Skin epidermis (tissue), 12 donors: ENCODE measurements at regions not wholly inside any gene's neighbourhood (a gene's known extent, or its start where the extent isn't known, plus 50 kb on each side); places are given as distances from the start of the nearest gene placed in this dataset.
"Not testable (repeated sequence)": the region's sequence is repeated elsewhere in the genome, so short reads cannot be mapped to it uniquely, and the experiment has no call there.

ENCODE experiments used
- H3K27ac ChIP-seq, 21 experiments: fragments of 200-600 bp; sonication (generic) in 11 of 21; one replicate each; pipeline ENCODE4 v1.5.0; 2020; ENCODE audit warnings: mild to moderate bottlenecking in 3 of 21, inconsistent platforms in 2 of 21, moderate library complexity in 2 of 21
- H3K4me3 ChIP-seq, 7 experiments: fragments of 200-600 bp; sonication (generic) in 2 of 7; one replicate each; pipeline ENCODE4 v1.5.0; 2020; ENCODE audit warnings: inconsistent platforms in 2 of 7, mild to moderate bottlenecking in 2 of 7, moderate library complexity in 1 of 7

- H3K27ac ChIP-seq = no peak overlapping the region
- no peak overlapping the region for H3K4me3 ChIP-seq
Measured at GRCh38 chrX:67288156-67288555, 255.7 kb upstream of the AR start.

DNA sequence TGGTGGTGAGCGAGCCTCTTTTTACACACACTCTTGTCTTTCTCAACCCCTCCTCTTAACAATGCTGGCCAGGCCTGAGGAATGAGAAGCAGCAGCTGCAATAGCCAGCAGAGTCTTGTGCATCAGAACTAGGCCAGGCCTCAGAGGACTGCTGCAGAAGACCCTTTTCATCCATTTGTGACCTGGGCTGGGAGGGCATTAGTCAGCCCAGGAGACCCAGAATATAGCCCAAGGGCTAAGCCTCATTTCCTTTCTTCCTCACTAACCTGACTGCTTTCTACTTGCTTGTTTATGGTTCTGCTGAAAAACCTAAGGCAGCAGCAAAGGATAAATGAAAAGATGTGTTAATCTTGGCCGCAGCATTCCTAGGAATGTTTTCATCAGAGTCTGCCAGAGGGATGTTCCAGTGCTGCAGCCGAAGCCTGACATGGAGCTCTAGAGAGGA lies 254.7 kb upstream of the AR start:
- Histone ChIP-seq H3K4me3 (no peak overlapping the region), H3K27ac (peak overlapping the region in 1 of 21 experiments; percentile 16)

GRCh38 chrX:67290489-67291220 lies 253.2 kb upstream of the AR start:
- H3K27ac ChIP-seq = no peak overlapping the region
- H3K4me3 ChIP-seq = no peak overlapping the region

DNA sequence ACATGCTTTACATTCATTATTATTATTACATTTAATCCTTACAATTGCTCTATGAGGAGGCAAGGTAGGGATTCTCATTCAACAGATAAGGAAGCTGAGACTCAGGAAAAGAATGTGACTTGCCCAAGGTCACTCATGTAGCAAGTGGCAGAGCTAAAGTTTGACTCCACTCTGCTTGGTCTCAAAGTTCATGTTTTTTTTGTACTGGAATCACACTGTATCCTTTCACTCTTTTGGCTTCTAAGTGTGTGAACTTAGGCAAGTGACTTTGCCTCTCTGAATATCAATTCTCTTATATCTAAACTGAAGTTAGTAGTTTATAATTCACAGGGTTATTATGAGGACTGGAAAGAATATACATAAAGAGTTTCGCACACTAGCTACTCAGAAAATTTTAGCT lies 247.9 kb upstream of the AR start:
- H3K27ac ChIP-seq = no peak overlapping the region
- no peak overlapping the region for H3K4me3 ChIP-seq

DNA sequence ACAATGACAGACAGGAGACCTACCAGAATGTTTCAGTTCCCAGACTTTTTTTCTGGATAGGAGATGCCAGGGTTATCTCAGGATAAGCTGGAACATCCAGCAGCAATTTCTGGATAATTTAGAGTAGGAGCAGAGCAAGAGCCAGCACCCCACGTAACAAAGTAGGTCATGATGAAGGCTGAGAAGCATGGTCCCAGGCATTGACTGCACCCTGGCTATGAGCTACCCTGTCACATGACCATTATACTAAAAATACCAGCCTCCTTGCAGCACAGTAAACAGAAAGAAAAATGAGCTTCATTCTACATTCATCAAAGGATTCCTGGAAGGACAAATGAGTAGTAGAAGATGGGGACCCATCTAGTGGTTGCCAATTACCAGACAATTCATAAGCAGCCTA lies 247.4 kb upstream of the AR start:
- no peak overlapping the region for H3K4me3 ChIP-seq
- no peak overlapping the region for H3K27ac ChIP-seq

DNA sequence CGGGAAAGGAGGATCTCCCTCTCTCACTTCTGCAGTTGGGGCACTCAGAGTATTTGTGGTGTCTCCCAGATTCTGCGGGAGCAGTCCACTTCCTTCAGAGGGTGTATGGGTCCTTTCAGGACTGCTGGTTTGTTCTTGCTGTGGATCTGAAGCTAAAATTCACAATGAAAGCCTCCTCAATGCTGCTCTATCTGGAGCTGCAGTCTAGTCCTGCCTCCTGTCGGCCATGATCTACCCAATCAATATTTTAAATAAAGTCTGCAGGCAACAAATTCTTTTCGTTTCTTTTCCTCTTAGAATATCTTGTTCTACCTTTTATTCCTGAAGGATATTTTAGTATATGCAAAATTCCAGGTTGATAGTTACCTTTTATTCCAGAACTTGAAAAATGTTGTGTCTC lies 226.1 kb upstream of the AR start:
- no peak overlapping the region for H3K27ac ChIP-seq
- H3K4me3 ChIP-seq = no peak overlapping the region

DNA sequence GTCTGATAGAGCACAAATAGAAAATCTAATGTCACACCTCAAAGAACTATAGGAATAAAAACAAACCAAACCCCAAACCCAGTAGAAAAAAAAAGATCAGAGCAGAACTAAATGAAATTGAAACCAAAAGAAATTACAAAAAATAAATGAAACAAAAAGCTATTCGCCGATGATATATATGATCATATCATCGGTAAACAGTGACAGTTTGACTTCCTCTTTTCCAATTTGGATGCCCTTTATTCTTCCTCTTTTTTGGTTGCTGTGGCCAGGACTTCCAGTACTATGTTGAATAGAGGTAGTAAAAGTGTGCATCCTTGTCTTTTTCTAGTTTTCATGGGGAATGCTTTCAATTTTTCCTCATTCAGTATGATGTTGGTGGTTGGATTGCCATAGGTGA lies 215.3 kb upstream of the AR start:
- no peak overlapping the region for H3K27ac ChIP-seq
- H3K4me3 ChIP-seq = no peak overlapping the region

- Histone ChIP-seq H3K4me3 (no peak overlapping the region), H3K27ac (no peak overlapping the region)
Measured at GRCh38 chrX:67334323-67334722, 209.5 kb upstream of the AR start.

DNA sequence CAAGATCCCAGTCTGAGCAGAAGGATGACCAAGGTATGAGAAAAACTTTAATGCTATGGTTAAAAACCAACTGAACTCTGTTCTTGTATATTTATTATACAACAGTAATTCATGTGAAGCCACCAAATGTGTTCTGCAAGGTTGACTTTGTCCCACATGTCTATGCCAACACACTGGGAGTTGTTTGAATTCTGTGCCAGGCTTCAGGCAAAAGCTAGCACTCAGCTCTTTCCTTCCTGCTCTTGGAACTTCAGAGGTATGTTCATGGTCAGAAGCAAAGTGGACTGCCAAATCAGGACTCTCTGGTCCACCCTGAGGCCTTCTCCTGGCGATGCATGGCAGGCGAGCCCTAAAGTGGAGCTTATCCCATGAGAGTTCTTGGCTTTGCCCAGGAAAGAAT lies 205.6 kb upstream of the AR start:
- Histone ChIP-seq H3K27ac (no peak overlapping the region), H3K4me3 (no peak overlapping the region)

- no peak overlapping the region for H3K27ac ChIP-seq
- H3K4me3 ChIP-seq = no peak overlapping the region
Measured at GRCh38 chrX:67342138-67342537, 201.7 kb upstream of the AR start.

GRCh38 chrX:67346225-67346624 lies 197.6 kb upstream of the AR start:
- no peak overlapping the region for H3K27ac ChIP-seq
- no peak overlapping the region for H3K4me3 ChIP-seq

GRCh38 chrX:67346667-67347066 lies 197.2 kb upstream of the AR start:
- Histone ChIP-seq H3K27ac (no peak overlapping the region), H3K4me3 (no peak overlapping the region)

DNA sequence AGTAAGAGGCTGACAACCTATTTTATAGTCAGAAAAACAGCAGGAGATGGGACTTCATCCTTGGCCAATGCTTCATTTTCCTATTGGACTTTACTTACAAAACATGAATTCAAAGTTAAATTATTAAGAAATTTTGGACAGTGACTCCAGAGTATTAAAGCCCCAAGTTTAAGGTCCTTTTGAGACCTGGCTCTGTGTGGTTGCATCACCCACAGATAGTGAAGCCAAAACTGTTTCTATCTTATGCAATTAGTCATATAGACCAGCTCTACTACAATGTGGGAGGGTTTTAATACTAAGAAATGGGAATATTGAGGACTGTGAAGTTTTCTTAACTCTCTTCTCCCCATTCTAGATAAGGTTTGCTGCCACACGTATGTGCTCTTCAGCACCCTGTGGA lies 196.7 kb upstream of the AR start:
- H3K27ac ChIP-seq = no peak overlapping the region
- H3K4me3 ChIP-seq = no peak overlapping the region

GRCh38 chrX:67351411-67351810 lies 192.4 kb upstream of the AR start:
- Histone ChIP-seq H3K27ac (no peak overlapping the region), H3K4me3 (no peak overlapping the region)

DNA sequence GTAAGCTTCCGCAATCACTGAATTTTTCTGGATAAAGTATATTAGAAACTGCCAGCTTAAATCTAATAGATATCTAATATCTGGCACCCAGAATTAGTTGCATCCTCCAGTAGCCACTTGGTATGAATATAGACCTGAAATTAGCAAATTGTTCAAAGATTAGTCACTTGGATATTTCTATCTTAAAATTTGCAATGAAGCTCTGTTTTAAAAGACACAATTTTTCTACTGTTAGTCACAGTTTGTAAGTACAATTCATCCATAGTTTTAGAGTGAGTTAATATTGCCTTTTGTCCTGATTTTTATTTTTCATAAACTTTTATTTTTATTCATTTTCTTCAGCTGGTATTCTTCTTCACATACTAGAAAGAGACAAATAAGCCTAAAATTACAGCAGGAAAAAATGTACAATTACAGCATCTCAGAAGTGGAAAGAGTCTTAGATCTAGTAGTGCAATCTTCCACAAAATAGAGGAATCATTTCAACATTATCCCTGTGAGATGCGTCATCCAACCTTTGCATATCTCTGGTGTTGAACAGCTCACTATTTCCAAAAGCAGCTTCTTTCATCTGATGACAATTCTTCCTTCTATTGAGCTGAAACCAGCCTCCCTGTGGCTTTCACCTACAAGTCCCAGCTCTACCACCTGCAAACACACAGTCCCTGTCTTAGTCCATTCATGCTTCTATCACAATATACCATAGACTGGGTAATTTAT lies 190.0 kb upstream of the AR start:
- no peak overlapping the region for H3K27ac ChIP-seq
- H3K4me3 ChIP-seq = no peak overlapping the region

GRCh38 chrX:67361267-67361666 lies 182.6 kb upstream of the AR start:
- not testable (repeated sequence) for H3K27ac ChIP-seq, H3K4me3 ChIP-seq

DNA sequence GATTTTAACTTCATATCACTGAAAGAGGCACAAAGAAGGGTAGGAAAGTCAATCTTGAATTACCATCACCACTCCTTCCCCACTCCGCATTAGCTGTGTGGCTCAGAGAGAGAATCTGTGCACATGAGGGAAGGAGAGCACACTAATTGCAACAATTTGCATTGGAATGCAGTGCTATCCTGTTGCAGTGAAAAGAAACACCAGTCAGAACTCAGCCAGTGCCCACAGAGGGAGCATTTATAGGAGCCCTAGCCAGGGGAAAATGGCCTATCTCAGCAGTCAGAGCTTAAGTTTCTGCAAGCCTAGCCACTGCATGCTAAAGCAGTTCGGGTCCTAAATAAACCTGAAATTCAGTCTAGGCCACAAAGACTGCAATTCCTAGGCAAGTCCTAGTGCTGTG lies 159.4 kb upstream of the AR start:
- Histone ChIP-seq H3K27ac (no peak overlapping the region), H3K4me3 (no peak overlapping the region)

DNA sequence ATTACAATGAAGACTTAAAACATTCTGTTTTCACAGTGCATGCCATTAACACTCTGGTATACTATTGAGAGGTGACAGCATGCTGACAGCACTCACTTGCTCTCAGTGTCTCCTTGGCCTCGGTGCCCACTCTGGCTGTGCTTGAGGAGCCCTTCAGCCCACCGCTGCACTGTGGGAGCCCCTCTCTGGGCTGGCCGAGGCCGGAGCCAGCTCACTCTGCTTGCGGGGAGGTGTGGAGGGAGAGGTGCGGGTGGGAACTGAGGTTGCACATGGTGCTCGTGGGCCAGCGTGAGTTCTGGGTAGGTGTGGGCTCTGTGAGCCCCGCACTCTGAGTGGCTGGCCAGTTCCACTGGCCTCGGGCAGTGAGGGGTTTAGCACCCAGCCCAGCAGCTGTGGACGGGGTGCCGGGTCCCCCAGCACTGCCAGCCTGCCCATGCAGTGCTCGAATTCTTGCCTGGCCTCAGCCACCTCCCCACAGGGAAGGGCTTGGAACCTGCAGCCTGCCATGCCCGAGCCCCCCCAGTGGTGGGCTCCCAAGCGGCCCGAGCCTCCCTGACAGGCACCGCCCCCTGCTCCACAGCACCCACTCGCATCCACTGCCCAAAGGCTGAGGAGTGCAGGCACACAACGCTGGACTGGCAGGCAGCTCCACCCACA lies 135.3 kb upstream of the AR start:
- Histone ChIP-seq H3K27ac (no peak overlapping the region), H3K4me3 (no peak overlapping the region)

- Histone ChIP-seq H3K4me3 (no peak overlapping the region), H3K27ac (no peak overlapping the region)
Measured at GRCh38 chrX:67415937-67416336, 127.9 kb upstream of the AR start.

GRCh38 chrX:67426946-67427345 lies 116.9 kb upstream of the AR start:
- no peak overlapping the region for H3K4me3 ChIP-seq
- no peak overlapping the region for H3K27ac ChIP-seq

- Histone ChIP-seq H3K27ac (no peak overlapping the region), H3K4me3 (no peak overlapping the region)
Measured at GRCh38 chrX:67435536-67435935, 108.3 kb upstream of the AR start.
